SH-SY5Y (cell line): ENCODE measurements at regions not wholly inside any gene's neighbourhood (a gene's known extent, or its start where the extent isn't known, plus 50 kb on each side); places are given as distances from the start of the nearest gene placed in this dataset.

Experiments used
- GATA2 ChIP-seq: IDR thresholded peaks from 2 replicates; pipeline ENCODE4 v1.6.1; 2011; ENCODE audit warnings: mild to moderate bottlenecking, low read depth, low read length
- GATA3 ChIP-seq: IDR thresholded peaks from 2 replicates; pipeline ENCODE4 v1.6.1; 2011; ENCODE audit warnings: low read depth, mild to moderate bottlenecking, low read length, moderate library complexity

- TF ChIP-seq GATA2: no peak
- no peak for TF ChIP-seq GATA3
These were observed 269.7 kb downstream of the SEC14L1 start for GRCh38 chr17:77410470-77410869.
